ENCODE measurements at regions not wholly inside any gene's neighbourhood (a gene's known extent, or its start where the extent isn't known, plus 50 kb on each side); places are given as distances from the start of the nearest gene placed in this dataset.

- no peaks in the 10 kb centered on the region for H3K9me3 ChIP-seq
- ATAC-seq (no peak), DNase-seq (no peak)
- no peak overlapping the region for H3K4me3 ChIP-seq
- intact Hi-C loops (cut with DNase I) = no loop called here
- no peak for TF ChIP-seq CTCF (IDR thresholded peaks at IDR 0.05)
- H3K36me3 ChIP-seq = no peaks in the 10 kb centered on the region
- no peaks in the 10 kb centered on the region for H3K27me3 ChIP-seq
- H3K27ac ChIP-seq = no peak overlapping the region
- no peaks in the 10 kb centered on the region for H3K4me1 ChIP-seq
Measured at GRCh38 chr1:62926681-62927252, 142.8 kb downstream of the ATG4C start.

GRCh38 chr1:62928885-62929284 lies 145.0 kb downstream of the ATG4C start:
- ATAC-seq = no peak
- Histone ChIP-seq H3K27me3 (no peaks in the 10 kb centered on the region), H3K4me1 (no peaks in the 10 kb centered on the region), H3K9me3 (no peaks in the 10 kb centered on the region), H3K27ac (no peak overlapping the region), H3K36me3 (no peaks in the 10 kb centered on the region), H3K4me3 (no peak overlapping the region)
- TF ChIP-seq CTCF (IDR thresholded peaks at IDR 0.05) = no peak
- DNase-seq = no peak
- intact Hi-C loops (cut with DNase I) = no loop called here

GRCh38 chr1:62937634-62938296 lies 153.8 kb downstream of the ATG4C start:
- no peak for DNase-seq
- no peaks in the 10 kb centered on the region for H3K4me1 ChIP-seq
- H3K27ac ChIP-seq = no peak overlapping the region
- TF ChIP-seq CTCF (IDR thresholded peaks at IDR 0.05) = no peak
- intact Hi-C loops (cut with DNase I) = no loop called here
- H3K27me3 ChIP-seq = no peaks in the 10 kb centered on the region
- no peak overlapping the region for H3K4me3 ChIP-seq
- no peaks in the 10 kb centered on the region for H3K36me3 ChIP-seq
- H3K9me3 ChIP-seq = no peaks in the 10 kb centered on the region
- ATAC-seq = no peak

GRCh38 chr1:62941780-62942179 lies 157.8 kb downstream of the ATG4C start:
- H3K27me3 ChIP-seq = no peaks in the 10 kb centered on the region
- no peak for ATAC-seq
- no peaks in the 10 kb centered on the region for H3K36me3 ChIP-seq
- TF ChIP-seq CTCF (IDR thresholded peaks at IDR 0.05) = no peak
- no peak overlapping the region for H3K27ac ChIP-seq
- no peaks in the 10 kb centered on the region for H3K4me1 ChIP-seq
- DNase-seq = no peak
- H3K9me3 ChIP-seq = no peaks in the 10 kb centered on the region
- H3K4me3 ChIP-seq = no peak overlapping the region
- intact Hi-C loops (cut with DNase I) = no loop called here

- no peak for DNase-seq
- peaks cover 0 to 10% of the 10 kb centered on the region in 2 donors for H3K27me3 ChIP-seq
- no peaks in the 10 kb centered on the region for H3K9me3 ChIP-seq
- no peak overlapping the region for H3K4me3 ChIP-seq
- no peaks in the 10 kb centered on the region for H3K4me1 ChIP-seq
- no peak for TF ChIP-seq CTCF (IDR thresholded peaks at IDR 0.05)
- ATAC-seq = no peak
- no peaks in the 10 kb centered on the region for H3K36me3 ChIP-seq
- intact Hi-C loops (cut with DNase I) = no loop called here
- H3K27ac ChIP-seq = no peak overlapping the region
Measured at GRCh38 chr1:62946511-62946910, 162.6 kb downstream of the ATG4C start.

Data from left lung (tissue), 4 donors.